ACHN (cell line): ENCODE measurements at regions not wholly inside any gene's neighbourhood (a gene's known extent, or its start where the extent isn't known, plus 50 kb on each side); places are given as distances from the start of the nearest gene placed in this dataset.
"Not testable (repeated sequence)": the region's sequence is repeated elsewhere in the genome, so short reads cannot be mapped to it uniquely, and the experiment has no call there.

ENCODE experiments used
- DNase-seq: peaks from one replicate; pipeline ENCODE4 v3.0.0-alpha.2; 2015
- in situ Hi-C: cut with HindIII; loops from 2 replicates; pipeline ENCODE4 v1.10.0; 2017; ENCODE audit warnings: low sequenced_read_pairs, low pct_ligation_motif_present, low pct_unique_long_range_greater_than_20kb

- in situ Hi-C loops = no loop called here
- no peak for DNase-seq
These were observed 54.1 kb downstream of the FOXG1 start for GRCh38 chr14:28820677-28821076.

- in situ Hi-C loops = no loop called here
- DNase-seq = no peak
These were observed 55.4 kb downstream of the FOXG1 start for GRCh38 chr14:28821993-28822392.

GRCh38 chr14:28823245-28823644, 56.7 kb downstream of the FOXG1 start:
- DNase-seq = no peak
- in situ Hi-C loops = no loop called here

DNA sequence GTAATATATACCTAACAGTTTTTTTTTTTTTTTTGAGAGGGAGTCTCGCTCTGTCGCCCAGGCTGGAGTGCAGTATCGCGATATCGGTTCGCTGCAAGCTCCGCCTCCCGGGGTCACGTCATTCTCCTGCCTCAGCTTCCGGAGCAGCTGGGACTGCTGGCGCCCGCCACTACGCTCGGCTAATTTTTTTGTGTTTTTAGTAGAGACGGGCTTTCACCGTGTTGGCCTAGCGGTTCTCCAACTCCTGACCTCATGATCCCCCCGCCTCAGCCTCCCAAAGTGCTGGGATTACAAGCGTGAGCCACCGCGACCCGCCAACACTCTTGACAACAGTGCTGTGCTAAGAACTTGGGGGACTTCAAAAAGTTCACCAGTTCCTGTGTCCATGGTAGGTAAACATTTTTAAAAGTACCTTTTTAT, 63.5 kb downstream of the FOXG1 start:
- in situ Hi-C loops = no loop called here
- DNase-seq = no peak

DNA sequence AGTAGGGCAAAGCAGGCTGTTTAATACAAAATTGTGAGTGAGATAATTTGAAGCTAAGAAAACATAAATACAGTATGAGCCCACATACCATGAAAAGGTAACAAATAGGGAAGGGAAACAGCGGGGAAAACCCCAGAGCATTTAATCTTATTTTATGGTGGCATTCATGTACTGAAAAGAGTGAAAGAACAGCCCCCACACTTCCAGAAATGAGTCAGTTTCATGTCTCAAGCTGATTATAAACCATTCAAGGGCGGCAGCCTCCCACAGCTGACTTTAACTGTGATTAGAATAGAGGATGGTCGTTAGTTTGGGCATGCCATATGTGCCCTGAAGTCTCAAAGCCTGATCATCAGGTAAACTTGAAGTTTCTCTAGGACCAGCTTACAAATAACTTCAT, 64.5 kb downstream of the FOXG1 start:
- in situ Hi-C loops = no loop called here
- no peak for DNase-seq

DNA sequence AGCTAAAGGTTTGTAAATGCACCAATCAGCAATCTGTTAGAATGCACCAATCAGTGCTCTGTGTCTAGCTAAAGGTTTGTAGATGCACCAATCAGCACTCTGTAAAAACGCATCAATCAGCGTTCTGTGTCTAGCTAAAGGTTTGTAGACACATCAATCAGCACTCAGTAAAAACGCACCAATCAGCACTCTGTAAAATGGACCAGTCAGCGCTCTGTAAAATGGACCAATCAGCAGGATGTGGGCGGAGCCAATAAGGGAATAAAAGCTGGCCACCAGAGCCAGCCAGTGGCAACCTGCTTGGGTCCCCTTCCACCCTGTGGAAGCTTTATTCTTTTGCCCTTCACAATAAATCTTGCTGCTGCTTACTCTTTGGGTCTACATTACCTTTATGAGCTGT, 76.0 kb downstream of the FOXG1 start:
- in situ Hi-C loops, DNase-seq: not testable (repeated sequence)

- in situ Hi-C loops = no loop called here
- no peak for DNase-seq
These were observed 101.0 kb downstream of the FOXG1 start for GRCh38 chr14:28867571-28867970.

- no peak for DNase-seq
- in situ Hi-C loops = no loop called here
These were observed 103.5 kb downstream of the FOXG1 start for GRCh38 chr14:28870033-28870564.

DNA sequence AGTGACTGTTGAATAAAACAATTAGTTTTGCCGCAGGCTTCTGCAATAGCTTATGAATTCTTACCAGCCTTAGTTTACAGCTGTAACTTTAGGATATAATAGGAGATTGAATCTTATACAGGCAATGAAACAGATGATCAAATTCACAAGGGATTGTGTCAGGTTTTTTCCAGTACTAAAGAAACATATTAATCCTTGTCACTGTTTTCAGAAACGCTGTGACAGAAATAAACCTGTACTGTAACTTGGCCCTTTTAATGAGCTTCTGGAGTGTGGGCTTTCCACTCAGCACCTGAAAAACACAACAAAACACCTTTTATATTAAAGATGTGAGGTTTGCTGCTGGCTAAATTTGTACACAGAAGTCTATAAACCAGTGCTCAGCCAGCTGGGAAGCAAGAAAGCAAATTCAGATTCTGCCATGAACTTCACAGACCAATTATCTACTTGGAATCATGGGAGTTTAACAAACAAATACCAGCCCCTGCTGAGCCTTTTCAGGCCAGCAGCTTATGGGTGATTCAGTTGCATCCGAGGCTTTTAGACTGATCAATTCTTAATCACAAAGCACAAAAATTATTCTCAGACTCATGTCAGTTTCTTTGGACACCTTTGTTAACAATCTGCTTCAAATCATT, 109.5 kb downstream of the FOXG1 start:
- in situ Hi-C loops = no loop called here
- no peak for DNase-seq

- in situ Hi-C loops = no loop called here
These were observed 110.0 kb downstream of the FOXG1 start for GRCh38 chr14:28876572-28876945.

DNA sequence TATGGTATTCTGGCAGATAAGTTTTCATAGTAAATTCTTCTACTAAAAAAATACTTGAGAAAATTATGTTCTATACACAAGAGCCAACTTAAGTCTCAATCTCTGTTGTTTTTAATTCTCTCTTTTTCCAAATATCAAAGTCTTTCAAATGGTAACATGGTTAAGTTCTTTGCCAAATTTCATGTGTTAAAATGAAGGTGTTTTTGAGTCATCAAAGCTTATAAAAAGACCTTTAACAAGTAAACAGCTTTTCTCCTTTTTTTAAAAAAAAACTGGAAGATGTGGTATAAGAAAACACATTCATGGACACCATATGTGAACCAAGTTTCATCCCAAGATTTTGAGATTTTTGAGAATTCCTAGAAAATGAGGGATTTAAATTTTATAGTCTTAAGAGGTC, 111.3 kb downstream of the FOXG1 start:
- DNase-seq = no peak
- in situ Hi-C loops = no loop called here

More at GRCh38 chr14:28876572-28876945, 110.0 kb downstream of the FOXG1 start:
- no peak for DNase-seq

DNA sequence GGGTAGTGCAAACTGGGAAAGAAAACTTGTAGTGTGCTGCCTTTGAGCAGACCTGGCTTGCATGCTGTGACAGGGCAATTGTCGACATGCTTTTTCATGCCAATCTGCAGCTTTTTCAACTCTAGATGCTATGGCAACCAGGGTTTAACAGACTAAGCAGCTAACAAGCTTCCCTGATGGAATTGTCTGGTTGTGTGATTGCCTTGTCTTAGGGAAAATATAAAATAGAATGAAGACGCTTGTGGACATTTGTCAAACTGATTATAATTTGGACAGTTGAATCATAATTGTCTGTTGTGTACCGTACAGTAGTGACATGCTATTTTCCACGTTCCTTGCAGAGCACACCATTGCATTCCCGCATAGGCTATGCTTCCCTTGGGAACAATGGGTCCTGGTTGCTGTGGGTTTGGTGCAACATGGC, 113.0 kb downstream of the FOXG1 start:
- DNase-seq = no peak
- in situ Hi-C loops = no loop called here

DNA sequence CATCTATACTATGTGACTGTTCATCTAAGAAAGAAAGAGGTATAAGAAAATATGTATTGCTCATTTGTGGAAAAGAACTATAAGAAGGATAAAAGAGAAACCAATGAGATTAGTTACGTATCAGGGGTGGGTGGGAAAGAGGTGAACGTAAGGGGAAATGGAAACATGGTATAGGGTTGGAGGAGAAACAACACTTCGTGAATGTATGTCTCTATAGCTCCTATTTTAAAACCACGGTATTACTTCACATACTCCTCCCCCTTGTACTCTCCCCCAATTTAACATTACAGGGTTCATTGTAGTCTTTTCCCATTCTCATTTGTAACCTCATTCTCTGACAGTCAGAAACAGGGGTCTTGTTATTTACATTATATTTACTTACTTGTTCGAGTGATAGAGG, 120.4 kb downstream of the FOXG1 start:
- in situ Hi-C loops = no loop called here
- no peak for DNase-seq

GRCh38 chr14:28895389-28895788, 128.8 kb downstream of the FOXG1 start:
- no peak for DNase-seq
- in situ Hi-C loops = no loop called here

DNA sequence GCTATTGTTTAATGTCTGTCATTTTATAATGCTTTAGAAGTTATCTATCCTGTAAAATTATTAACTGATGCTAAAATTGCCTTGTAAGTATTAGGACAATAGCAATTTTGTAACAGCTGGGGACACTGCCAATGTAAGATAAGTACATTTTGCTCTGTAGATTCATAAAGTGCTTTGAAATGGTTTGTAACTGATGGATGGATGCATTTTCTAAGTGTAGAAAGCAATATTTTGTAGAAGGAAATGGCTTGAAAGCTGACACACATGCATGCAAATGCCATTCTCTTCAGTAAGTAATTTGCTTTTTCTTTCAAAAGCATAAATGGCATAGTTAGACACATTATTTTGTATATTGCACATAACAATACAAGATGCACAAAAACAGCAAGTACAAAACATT, 129.8 kb downstream of the FOXG1 start:
- no peak for DNase-seq
- in situ Hi-C loops = no loop called here

- in situ Hi-C loops = no loop called here
- no peak for DNase-seq
These were observed 135.0 kb downstream of the FOXG1 start for GRCh38 chr14:28901631-28902030.

GRCh38 chr14:28902930-28903329, 136.3 kb downstream of the FOXG1 start:
- in situ Hi-C loops = no loop called here
- DNase-seq = no peak

GRCh38 chr14:28911521-28911920, 144.9 kb downstream of the FOXG1 start:
- in situ Hi-C loops = no loop called here
- DNase-seq = no peak

DNA sequence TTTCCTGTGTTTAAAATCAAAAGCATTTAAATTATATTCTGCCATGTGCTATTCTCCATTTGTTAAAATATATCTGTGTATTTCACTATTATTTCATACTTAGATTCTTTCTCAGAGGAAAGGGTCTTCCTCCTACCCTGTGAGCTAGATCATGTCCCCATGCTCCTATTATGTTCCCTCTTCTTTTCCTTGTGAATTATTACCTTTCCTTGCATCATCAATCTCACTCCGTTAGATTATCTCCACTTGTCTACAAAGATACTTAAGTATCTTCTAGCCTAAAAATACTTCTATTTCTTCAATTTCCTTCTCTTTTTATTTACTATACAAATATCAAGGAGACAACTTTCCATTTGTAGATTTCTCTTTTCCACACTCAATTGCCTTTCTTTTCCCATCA, 146.5 kb downstream of the FOXG1 start:
- no peak for DNase-seq
- in situ Hi-C loops = no loop called here

DNA sequence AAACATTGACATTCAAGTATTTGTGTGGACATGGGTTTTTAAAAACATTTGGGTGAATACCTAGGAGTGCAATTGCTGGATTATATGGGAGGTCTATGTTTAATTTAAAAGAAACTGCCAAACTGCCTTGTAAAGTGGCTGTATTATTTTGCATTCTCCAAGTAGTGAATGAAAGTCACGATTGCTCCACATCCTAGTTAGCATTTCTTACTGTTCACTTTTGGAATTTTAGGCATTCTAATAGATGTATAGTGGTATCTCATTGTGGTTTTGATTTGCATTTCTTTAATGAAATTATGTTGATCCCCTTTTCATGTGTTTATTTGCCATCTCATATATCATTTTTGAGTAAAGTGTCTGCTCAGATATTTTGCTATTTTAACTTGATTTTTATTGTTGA, 159.5 kb downstream of the FOXG1 start:
- no peak for DNase-seq
- in situ Hi-C loops = no loop called here

DNA sequence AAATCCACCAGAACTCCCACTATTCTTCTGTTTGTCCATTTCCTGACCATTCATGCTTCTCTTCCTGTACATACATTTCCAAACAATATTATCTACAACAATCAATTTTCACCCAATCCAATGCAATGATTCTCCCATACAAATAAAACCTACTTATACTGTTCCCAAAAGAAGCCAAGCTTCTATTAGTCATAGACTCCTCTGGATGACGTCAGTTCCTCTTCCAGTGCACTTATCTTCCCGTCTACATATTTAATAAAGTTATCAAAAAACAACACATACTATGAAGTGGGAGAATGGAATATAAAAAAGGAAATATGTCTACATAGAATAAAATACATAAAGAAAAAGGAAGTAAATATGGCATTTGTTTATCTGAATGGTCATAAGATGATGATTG, 165.4 kb downstream of the FOXG1 start:
- no peak for DNase-seq
- in situ Hi-C loops = no loop called here
